ENCODE measurements at regions not wholly inside any gene's neighbourhood (a gene's known extent, or its start where the extent isn't known, plus 50 kb on each side); places are given as distances from the start of the nearest gene placed in this dataset.

- H3K4me1 ChIP-seq (ENCODE audit: control insufficient read depth, insufficient read depth, low read length) = no peaks in the 10 kb centered on the region
- no peak for DNase-seq (ENCODE audit: low read depth in 4 of 6, low spot score in 6 of 6)
- no peaks in the 10 kb centered on the region for H3K9me3 ChIP-seq (ENCODE audit: control insufficient read depth, insufficient read depth, low read length)
- no peak overlapping the region for H3K4me3 ChIP-seq (ENCODE audit: low read depth, low read length)
- H3K27me3 ChIP-seq (ENCODE audit: control insufficient read depth, insufficient read depth, low read length) = no peaks in the 10 kb centered on the region
- no peak overlapping the region for H3K27ac ChIP-seq (ENCODE audit: low read depth, low read length)
- H3K36me3 ChIP-seq (ENCODE audit: control insufficient read depth, insufficient read depth, low read length) = no peaks in the 10 kb centered on the region
Measured at GRCh38 chr2:187924293-187924692, 367.4 kb upstream of the GULP1 start.

DNA sequence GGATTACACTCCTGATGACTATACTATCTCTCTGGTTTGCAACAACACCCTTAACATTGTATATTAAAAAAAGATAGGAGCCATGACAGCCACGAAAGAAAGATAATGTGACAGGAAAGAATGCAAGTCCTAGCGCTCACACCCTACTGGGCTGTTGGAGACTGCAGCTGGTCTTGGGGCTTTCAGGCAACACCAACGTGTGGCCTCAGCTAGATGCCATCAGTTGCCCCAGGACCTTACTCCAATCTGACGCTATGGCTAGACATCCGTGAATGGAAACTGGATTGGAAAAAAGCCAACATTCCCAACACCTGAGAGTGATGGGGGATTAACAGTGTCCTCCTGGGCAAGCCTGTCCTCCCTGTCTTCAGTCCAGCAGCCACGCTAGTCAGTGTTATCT lies 357.4 kb upstream of the GULP1 start:
- no peak for DNase-seq (ENCODE audit: low read depth in 4 of 6, low spot score in 6 of 6)
- H3K4me1 ChIP-seq (ENCODE audit: control insufficient read depth, insufficient read depth, low read length) = no peaks in the 10 kb centered on the region
- H3K36me3 ChIP-seq (ENCODE audit: control insufficient read depth, insufficient read depth, low read length) = no peaks in the 10 kb centered on the region
- H3K27me3 ChIP-seq (ENCODE audit: control insufficient read depth, insufficient read depth, low read length) = no peaks in the 10 kb centered on the region
- no peak overlapping the region for H3K4me3 ChIP-seq (ENCODE audit: low read depth, low read length)
- H3K9me3 ChIP-seq (ENCODE audit: control insufficient read depth, insufficient read depth, low read length) = no peaks in the 10 kb centered on the region
- 84% methylated on average over 6 of the region's 6 CpGs for WGBS (ENCODE audit: insufficient coverage)
- H3K27ac ChIP-seq (ENCODE audit: low read depth, low read length) = no peak overlapping the region

DNA sequence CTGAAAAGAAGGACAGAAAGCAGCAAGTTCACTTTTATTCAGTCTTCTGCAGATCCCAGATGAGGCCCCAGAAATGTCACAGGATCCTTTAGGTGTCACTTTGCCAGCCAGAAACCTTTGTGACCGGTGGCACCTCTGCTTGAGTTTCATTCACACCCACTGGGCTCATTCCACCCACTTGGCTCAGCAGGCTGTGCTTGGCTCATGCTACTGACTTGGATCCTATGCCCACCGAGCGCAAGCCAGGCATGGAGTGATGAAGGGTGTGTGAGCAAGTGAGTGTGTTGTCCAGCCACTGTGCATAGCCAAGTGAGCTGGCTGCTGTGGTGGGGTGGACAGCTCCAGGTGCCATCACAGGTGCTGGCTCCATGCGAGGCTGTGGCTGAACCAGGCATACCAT lies 357.0 kb upstream of the GULP1 start:
- 88% methylated on average over 4 of the region's 4 CpGs for WGBS (ENCODE audit: insufficient coverage)
- Histone ChIP-seq H3K36me3 (ENCODE audit: control insufficient read depth, insufficient read depth, low read length) (no peaks in the 10 kb centered on the region), H3K27ac (ENCODE audit: low read depth, low read length) (no peak overlapping the region), H3K4me1 (ENCODE audit: control insufficient read depth, insufficient read depth, low read length) (no peaks in the 10 kb centered on the region), H3K27me3 (ENCODE audit: control insufficient read depth, insufficient read depth, low read length) (no peaks in the 10 kb centered on the region), H3K9me3 (ENCODE audit: control insufficient read depth, insufficient read depth, low read length) (no peaks in the 10 kb centered on the region), H3K4me3 (ENCODE audit: low read depth, low read length) (no peak overlapping the region)
- DNase-seq (ENCODE audit: low read depth in 4 of 6, low spot score in 6 of 6) = no peak

- WGBS (ENCODE audit: insufficient coverage) = 92% methylated on average over 6 of the region's 6 CpGs
- DNase-seq (ENCODE audit: low read depth in 4 of 6, low spot score in 6 of 6) = no peak
- Histone ChIP-seq H3K36me3 (ENCODE audit: control insufficient read depth, insufficient read depth, low read length) (no peaks in the 10 kb centered on the region), H3K27me3 (ENCODE audit: control insufficient read depth, insufficient read depth, low read length) (no peaks in the 10 kb centered on the region), H3K4me3 (ENCODE audit: low read depth, low read length) (no peak overlapping the region), H3K4me1 (ENCODE audit: control insufficient read depth, insufficient read depth, low read length) (no peaks in the 10 kb centered on the region), H3K9me3 (ENCODE audit: control insufficient read depth, insufficient read depth, low read length) (no peaks in the 10 kb centered on the region), H3K27ac (ENCODE audit: low read depth, low read length) (no peak overlapping the region)
Measured at GRCh38 chr2:187935126-187935525, 356.5 kb upstream of the GULP1 start.

- no peaks in the 10 kb centered on the region for H3K36me3 ChIP-seq (ENCODE audit: control insufficient read depth, insufficient read depth, low read length)
- no peak overlapping the region for H3K27ac ChIP-seq (ENCODE audit: low read depth, low read length)
- no CpG with 5 or more reads among the region's 2 CpGs for WGBS (ENCODE audit: insufficient coverage)
- no peaks in the 10 kb centered on the region for H3K9me3 ChIP-seq (ENCODE audit: control insufficient read depth, insufficient read depth, low read length)
- no peaks in the 10 kb centered on the region for H3K4me1 ChIP-seq (ENCODE audit: control insufficient read depth, insufficient read depth, low read length)
- H3K27me3 ChIP-seq (ENCODE audit: control insufficient read depth, insufficient read depth, low read length) = no peaks in the 10 kb centered on the region
- H3K4me3 ChIP-seq (ENCODE audit: low read depth, low read length) = no peak overlapping the region
- DNase-seq (ENCODE audit: low read depth in 4 of 6, low spot score in 6 of 6) = no peak
Measured at GRCh38 chr2:187936228-187936627, 355.4 kb upstream of the GULP1 start.

DNA sequence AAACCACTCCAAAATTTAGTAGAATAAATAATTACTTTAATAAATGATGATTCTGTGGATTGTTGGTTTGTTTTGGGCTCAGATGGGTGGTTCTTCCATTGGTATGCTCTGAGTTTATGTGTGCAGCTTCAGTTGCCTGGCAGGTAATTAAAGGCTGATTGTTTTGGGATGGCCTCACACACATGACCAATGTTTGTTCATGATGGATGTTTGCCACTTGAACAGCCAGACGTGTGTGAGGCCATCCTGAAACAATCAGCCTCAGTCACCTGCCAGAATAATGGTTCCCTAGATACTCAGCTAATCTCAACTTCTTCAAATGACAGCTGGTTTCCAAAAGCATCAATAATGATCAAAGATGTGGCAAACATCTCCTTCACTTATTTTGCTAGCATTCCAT lies 352.5 kb upstream of the GULP1 start:
- Histone ChIP-seq H3K4me1 (ENCODE audit: control insufficient read depth, insufficient read depth, low read length) (no peaks in the 10 kb centered on the region), H3K36me3 (ENCODE audit: control insufficient read depth, insufficient read depth, low read length) (no peaks in the 10 kb centered on the region), H3K4me3 (ENCODE audit: low read depth, low read length) (no peak overlapping the region), H3K27me3 (ENCODE audit: control insufficient read depth, insufficient read depth, low read length) (no peaks in the 10 kb centered on the region), H3K9me3 (ENCODE audit: control insufficient read depth, insufficient read depth, low read length) (no peaks in the 10 kb centered on the region), H3K27ac (ENCODE audit: low read depth, low read length) (no peak overlapping the region)
- no peak for DNase-seq (ENCODE audit: low read depth in 4 of 6, low spot score in 6 of 6)
- 17% methylated on average over 1 of the region's 1 CpG for WGBS (ENCODE audit: insufficient coverage)

- H3K9me3 ChIP-seq (ENCODE audit: control insufficient read depth, insufficient read depth, low read length) = no peaks in the 10 kb centered on the region
- H3K4me1 ChIP-seq (ENCODE audit: control insufficient read depth, insufficient read depth, low read length) = no peaks in the 10 kb centered on the region
- no peak for DNase-seq (ENCODE audit: low read depth in 4 of 6, low spot score in 6 of 6)
- no peak overlapping the region for H3K4me3 ChIP-seq (ENCODE audit: low read depth, low read length)
- no peak overlapping the region for H3K27ac ChIP-seq (ENCODE audit: low read depth, low read length)
- no peaks in the 10 kb centered on the region for H3K27me3 ChIP-seq (ENCODE audit: control insufficient read depth, insufficient read depth, low read length)
- no peaks in the 10 kb centered on the region for H3K36me3 ChIP-seq (ENCODE audit: control insufficient read depth, insufficient read depth, low read length)
Measured at GRCh38 chr2:187942876-187943275, 348.8 kb upstream of the GULP1 start.

GRCh38 chr2:187943772-187944369 lies 347.8 kb upstream of the GULP1 start:
- 100% methylated on average over 2 of the region's 6 CpGs for WGBS (ENCODE audit: insufficient coverage)
- Histone ChIP-seq H3K9me3 (ENCODE audit: control insufficient read depth, insufficient read depth, low read length) (no peaks in the 10 kb centered on the region), H3K27ac (ENCODE audit: low read depth, low read length) (no peak overlapping the region)

GRCh38 chr2:187949859-187950258 lies 341.8 kb upstream of the GULP1 start:
- 88% methylated on average over 1 of the region's 3 CpGs for WGBS (ENCODE audit: insufficient coverage)
- H3K9me3 ChIP-seq (ENCODE audit: control insufficient read depth, insufficient read depth, low read length) = peaks cover 2% of the 10 kb centered on the region
- no peak overlapping the region for H3K4me3 ChIP-seq (ENCODE audit: low read depth, low read length)
- no peaks in the 10 kb centered on the region for H3K27me3 ChIP-seq (ENCODE audit: control insufficient read depth, insufficient read depth, low read length)
- no peak overlapping the region for H3K27ac ChIP-seq (ENCODE audit: low read depth, low read length)
- H3K4me1 ChIP-seq (ENCODE audit: control insufficient read depth, insufficient read depth, low read length) = no peaks in the 10 kb centered on the region
- peaks cover 4% of the 10 kb centered on the region for H3K36me3 ChIP-seq (ENCODE audit: control insufficient read depth, insufficient read depth, low read length)
- DNase-seq (ENCODE audit: low read depth in 4 of 6, low spot score in 6 of 6) = no peak

More at GRCh38 chr2:187943772-187944369, 347.8 kb upstream of the GULP1 start:
- H3K4me1 ChIP-seq (ENCODE audit: control insufficient read depth, insufficient read depth, low read length) = no peaks in the 10 kb centered on the region
- no peaks in the 10 kb centered on the region for H3K27me3 ChIP-seq (ENCODE audit: control insufficient read depth, insufficient read depth, low read length)
- H3K36me3 ChIP-seq (ENCODE audit: control insufficient read depth, insufficient read depth, low read length) = no peaks in the 10 kb centered on the region
- DNase-seq (ENCODE audit: low read depth in 4 of 6, low spot score in 6 of 6) = no peak
- no peak overlapping the region for H3K4me3 ChIP-seq (ENCODE audit: low read depth, low read length)

- no peak for DNase-seq (ENCODE audit: low read depth in 4 of 6, low spot score in 6 of 6)
- H3K9me3 ChIP-seq (ENCODE audit: control insufficient read depth, insufficient read depth, low read length) = peaks cover 2% of the 10 kb centered on the region
- H3K4me1 ChIP-seq (ENCODE audit: control insufficient read depth, insufficient read depth, low read length) = no peaks in the 10 kb centered on the region
- H3K36me3 ChIP-seq (ENCODE audit: control insufficient read depth, insufficient read depth, low read length) = peaks cover 4% of the 10 kb centered on the region
- 96% methylated on average over 28 of the region's 32 CpGs for WGBS (ENCODE audit: insufficient coverage)
- H3K27ac ChIP-seq (ENCODE audit: low read depth, low read length) = no peak overlapping the region
- H3K4me3 ChIP-seq (ENCODE audit: low read depth, low read length) = no peak overlapping the region
- H3K27me3 ChIP-seq (ENCODE audit: control insufficient read depth, insufficient read depth, low read length) = no peaks in the 10 kb centered on the region
Measured at GRCh38 chr2:187951470-187952218, 340.0 kb upstream of the GULP1 start.

All from spinal cord (tissue), 9 donors.